HL-60 (cell line): ENCODE measurements at regions not wholly inside any gene's neighbourhood (a gene's known extent, or its start where the extent isn't known, plus 50 kb on each side); places are given as distances from the start of the nearest gene placed in this dataset.

ENCODE experiments used
- GABPA ChIP-seq: IDR thresholded peaks from 2 replicates; pipeline ENCODE4 v1.6.1; 2012; ENCODE audit warnings: low read depth
- POLR2AphosphoS5 ChIP-seq: IDR thresholded peaks from 2 replicates; pipeline ENCODE4 v1.6.1; 2012; ENCODE audit warnings: low read depth
- SPI1 ChIP-seq: IDR thresholded peaks from 2 replicates; pipeline ENCODE4 v1.6.1; 2012; ENCODE audit warnings: low read depth, mild to moderate bottlenecking, borderline replicate concordance
- TF ChIP-seq, protein P1 (sequence below): IDR thresholded peaks from one replicate; pipeline ENCODE4 v1.5.1; 2011; ENCODE audit warnings: low read length, control low read depth, inconsistent platforms; ENCODE audit not compliant: insufficient read depth
- TF ChIP-seq, protein P2 (sequence below): IDR thresholded peaks from 2 replicates; pipeline ENCODE4 v1.6.1; 2012; ENCODE audit warnings: low read depth; ENCODE audit not compliant: insufficient replicate concordance

DNA sequence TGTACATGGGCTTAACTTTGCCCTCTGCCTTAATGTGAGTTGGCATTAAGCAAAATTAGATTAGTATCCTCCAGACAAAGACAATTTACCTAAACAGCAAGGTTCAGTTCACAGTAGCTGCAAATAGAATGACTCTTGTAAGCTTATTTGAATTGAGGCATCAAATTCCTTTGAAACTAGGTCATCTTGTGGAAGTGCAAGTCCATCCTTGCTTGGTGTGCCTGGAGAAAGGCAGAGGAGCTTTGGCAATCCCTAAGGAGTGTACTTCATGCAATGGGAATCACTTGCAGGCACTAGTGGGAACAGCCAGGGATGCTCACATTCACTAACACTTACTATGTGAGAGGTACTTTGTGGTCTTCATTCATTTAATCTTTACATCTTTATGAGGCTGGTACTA is 118.3 kb downstream of the DRD1 start:
- TF ChIP-seq POLR2AphosphoS5 (no peak), GABPA (no peak), SPI1 (no peak)
- TF ChIP-seq, protein P1, sequence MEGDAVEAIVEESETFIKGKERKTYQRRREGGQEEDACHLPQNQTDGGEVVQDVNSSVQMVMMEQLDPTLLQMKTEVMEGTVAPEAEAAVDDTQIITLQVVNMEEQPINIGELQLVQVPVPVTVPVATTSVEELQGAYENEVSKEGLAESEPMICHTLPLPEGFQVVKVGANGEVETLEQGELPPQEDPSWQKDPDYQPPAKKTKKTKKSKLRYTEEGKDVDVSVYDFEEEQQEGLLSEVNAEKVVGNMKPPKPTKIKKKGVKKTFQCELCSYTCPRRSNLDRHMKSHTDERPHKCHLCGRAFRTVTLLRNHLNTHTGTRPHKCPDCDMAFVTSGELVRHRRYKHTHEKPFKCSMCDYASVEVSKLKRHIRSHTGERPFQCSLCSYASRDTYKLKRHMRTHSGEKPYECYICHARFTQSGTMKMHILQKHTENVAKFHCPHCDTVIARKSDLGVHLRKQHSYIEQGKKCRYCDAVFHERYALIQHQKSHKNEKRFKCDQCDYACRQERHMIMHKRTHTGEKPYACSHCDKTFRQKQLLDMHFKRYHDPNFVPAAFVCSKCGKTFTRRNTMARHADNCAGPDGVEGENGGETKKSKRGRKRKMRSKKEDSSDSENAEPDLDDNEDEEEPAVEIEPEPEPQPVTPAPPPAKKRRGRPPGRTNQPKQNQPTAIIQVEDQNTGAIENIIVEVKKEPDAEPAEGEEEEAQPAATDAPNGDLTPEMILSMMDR = no peak
- TF ChIP-seq, protein P2, sequence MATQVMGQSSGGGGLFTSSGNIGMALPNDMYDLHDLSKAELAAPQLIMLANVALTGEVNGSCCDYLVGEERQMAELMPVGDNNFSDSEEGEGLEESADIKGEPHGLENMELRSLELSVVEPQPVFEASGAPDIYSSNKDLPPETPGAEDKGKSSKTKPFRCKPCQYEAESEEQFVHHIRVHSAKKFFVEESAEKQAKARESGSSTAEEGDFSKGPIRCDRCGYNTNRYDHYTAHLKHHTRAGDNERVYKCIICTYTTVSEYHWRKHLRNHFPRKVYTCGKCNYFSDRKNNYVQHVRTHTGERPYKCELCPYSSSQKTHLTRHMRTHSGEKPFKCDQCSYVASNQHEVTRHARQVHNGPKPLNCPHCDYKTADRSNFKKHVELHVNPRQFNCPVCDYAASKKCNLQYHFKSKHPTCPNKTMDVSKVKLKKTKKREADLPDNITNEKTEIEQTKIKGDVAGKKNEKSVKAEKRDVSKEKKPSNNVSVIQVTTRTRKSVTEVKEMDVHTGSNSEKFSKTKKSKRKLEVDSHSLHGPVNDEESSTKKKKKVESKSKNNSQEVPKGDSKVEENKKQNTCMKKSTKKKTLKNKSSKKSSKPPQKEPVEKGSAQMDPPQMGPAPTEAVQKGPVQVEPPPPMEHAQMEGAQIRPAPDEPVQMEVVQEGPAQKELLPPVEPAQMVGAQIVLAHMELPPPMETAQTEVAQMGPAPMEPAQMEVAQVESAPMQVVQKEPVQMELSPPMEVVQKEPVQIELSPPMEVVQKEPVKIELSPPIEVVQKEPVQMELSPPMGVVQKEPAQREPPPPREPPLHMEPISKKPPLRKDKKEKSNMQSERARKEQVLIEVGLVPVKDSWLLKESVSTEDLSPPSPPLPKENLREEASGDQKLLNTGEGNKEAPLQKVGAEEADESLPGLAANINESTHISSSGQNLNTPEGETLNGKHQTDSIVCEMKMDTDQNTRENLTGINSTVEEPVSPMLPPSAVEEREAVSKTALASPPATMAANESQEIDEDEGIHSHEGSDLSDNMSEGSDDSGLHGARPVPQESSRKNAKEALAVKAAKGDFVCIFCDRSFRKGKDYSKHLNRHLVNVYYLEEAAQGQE = no peak
